ENCODE measurements at regions not wholly inside any gene's neighbourhood (a gene's known extent, or its start where the extent isn't known, plus 50 kb on each side); places are given as distances from the start of the nearest gene placed in this dataset.

GRCh38 chr10:113354711-113355110 is 198.1 kb upstream of the HABP2 start:
- TF ChIP-seq ZFX (IDR thresholded peaks at IDR 0.05) (no peak), CTCF (conservative IDR thresholded peaks at IDR 0.05) (no peak)

All from C4-2B (cell line).